SKM-1 treated with dmso at 0.1 percent for 144 hours (cell line): ENCODE measurements at regions not wholly inside any gene's neighbourhood (a gene's known extent, or its start where the extent isn't known, plus 50 kb on each side); places are given as distances from the start of the nearest gene placed in this dataset.
"Not testable (repeated sequence)": the region's sequence is repeated elsewhere in the genome, so short reads cannot be mapped to it uniquely, and the experiment has no call there.

Experiments used
- DNase-seq: peaks from one replicate; lab custom pipeline; 2025; ENCODE audit not compliant: unreplicated experiment; lab: John Stamatoyannopoulos, UW

DNA sequence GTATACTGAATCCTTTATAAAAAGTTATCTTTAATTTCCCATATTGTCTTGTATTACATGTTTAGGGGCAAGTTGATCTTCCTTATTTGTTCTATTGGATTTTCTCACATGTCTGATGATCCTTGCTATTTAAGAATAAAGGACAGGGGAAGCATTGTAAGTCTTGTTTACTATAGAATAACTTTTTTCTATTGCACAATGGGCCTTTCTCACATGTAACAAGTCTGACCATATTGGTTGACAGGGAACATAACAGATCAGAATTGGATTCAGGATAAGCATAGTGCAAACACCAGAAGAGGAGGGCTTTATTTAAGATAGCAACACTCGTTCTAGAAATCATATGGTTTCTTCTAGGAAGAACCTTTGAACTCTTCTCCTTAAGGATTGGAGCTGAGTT is 257.9 kb upstream of the RBMS3 start:
- no peak for DNase-seq

- DNase-seq: no peak
These were observed 254.6 kb upstream of the RBMS3 start for GRCh38 chr3:29026286-29026685.

- no peak for DNase-seq
These were observed 253.9 kb upstream of the RBMS3 start for GRCh38 chr3:29026959-29027358.

- not testable (repeated sequence) for DNase-seq
These were observed 249.7 kb upstream of the RBMS3 start for GRCh38 chr3:29031175-29031574.

DNA sequence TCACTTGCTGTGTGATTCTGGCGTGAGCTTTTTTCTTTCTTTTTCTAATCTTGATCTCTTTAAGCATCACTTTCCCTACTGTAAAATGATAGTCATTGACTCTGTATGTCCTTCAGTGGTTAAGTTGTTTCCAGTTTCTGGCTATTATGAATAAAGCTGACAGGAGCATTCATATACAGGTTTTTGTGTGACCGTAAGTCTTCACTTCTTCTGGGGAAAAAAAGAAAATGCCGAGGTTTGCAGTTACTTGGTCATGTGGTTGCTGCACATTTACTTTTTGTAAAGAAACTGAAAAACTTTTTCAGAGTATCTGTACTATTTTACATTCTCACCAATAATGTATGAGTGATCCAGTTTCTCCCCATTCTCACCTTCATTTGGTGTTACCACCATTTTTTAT is 247.4 kb upstream of the RBMS3 start:
- DNase-seq: no peak

GRCh38 chr3:29050155-29050554 is 230.7 kb upstream of the RBMS3 start:
- no peak for DNase-seq

DNA sequence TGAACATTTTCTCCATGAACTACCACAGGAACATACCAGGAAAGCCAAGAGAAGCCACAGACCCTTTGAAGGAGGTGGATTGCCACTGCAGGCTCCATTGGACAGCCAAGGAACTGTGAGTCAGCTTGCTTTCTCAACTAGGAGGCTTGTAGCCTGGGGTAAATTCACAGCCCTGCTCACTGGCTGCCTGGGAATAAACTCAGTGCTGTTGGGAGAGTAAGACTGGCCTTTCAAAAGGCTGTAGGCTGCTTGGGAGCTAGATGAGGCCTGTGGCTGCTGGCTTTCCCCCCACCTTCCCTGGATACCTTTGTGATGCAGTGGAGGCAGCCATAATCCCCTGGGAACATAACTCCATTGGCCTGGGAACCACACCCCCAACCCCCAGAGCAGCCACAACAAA is 223.5 kb upstream of the RBMS3 start:
- DNase-seq: no peak

DNA sequence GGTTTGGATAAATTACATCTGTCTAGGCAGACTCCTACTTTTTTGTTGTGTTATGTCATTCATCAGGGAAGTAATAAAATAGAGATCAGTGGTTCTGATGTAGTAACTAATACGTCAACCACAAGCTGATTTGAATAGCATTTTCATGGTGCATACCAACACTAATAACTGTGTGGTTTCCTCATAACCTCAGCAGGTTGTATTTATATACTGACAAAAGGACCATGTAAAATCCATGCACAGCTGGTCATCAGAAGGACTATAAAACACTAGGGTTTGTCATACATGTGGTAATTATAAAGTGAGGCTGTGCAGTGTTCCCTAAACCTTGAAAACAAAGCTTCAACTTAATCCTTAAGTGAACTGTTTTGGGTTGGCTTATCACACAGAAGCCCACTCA is 216.8 kb upstream of the RBMS3 start:
- DNase-seq: no peak

- no peak for DNase-seq
These were observed 215.6 kb upstream of the RBMS3 start for GRCh38 chr3:29065211-29065785.

DNA sequence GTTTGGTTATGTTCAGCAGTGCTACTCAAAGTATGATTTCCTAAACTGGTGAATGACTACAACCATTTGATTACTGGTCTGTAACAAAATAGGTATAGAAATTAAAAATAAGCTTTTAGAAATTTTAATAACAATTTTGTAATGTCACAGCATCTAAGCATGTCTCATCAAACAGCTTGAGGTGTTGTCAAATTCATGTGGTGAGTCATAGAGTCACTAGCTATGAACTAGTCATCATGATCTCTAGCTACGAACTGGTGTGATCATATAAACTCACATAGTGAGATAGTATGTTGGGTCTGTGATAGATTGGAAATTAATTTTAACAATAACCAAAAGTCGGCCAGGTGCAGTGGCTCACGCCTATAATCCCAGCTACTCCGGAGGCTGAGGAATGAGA is 213.9 kb upstream of the RBMS3 start:
- DNase-seq: no peak

DNA sequence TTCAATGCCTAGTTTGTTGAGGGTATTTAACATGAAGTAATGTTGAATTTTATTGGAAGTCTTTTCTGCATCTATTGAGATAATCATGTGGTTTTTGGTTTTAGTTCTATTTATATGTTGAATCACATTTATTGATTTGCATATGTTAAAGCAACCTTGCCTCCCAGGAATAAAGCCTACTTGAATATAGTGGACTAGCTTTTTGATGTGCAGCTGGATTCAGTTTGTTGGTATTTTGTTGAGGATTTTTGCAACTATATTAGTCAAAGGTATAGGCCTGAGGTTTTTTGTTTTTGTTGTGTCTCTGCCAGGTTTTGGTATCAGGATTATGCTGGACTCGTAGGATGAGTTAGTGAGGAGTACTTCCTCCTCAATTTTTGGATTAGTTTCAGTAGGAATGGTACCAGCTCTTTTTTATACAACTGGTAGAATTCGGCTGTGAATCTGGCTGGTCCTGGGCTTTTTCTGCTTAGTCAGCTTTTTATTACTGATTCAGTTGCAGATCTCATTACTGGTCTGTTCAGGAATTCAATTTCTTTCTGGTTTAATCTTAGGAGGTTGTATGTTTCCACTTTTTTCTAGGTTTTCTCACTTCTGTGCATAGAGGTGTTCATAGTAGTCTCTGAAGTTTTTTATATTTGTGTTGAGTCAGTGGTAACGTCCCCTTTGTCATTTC is 209.8 kb upstream of the RBMS3 start:
- DNase-seq: no peak

DNA sequence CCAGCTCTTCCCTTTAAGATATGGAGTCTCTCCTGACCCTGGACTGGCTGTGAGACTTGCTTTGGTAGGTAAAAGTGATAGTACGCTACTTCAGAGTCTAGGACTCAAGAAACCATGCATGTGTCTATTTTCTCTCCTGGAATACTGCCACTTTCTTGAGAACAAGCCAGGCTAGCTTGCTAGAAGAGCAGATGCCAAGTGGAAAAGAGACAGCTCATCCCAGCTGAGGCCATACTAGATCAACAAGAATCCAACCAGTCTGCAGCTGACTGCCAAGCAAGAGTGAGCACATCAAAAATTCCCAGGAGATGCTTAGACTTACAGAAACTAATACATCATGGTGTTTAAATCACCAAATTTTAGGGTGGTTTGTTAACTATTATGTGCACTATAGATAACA is 208.3 kb upstream of the RBMS3 start:
- no peak for DNase-seq

- DNase-seq: no peak
These were observed 203.5 kb upstream of the RBMS3 start for GRCh38 chr3:29077356-29077755.

DNA sequence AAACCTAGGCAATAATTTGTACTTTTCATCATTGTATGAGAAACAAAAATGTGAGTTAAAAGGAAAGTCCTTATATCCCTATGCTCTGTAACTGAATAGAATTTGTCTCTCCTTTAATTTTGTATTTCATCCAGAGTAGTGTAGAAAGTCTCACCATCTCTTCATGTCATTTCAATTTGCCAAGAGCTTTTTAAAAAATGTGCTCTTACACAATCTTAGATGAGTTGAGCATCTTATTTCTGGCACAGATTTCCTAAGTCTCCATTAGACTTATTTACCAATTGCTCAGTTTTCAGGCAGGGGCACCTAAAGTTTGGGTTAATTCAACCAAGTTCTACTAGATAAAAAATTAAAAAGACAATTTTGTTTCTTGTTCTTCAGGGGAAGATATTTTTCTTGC is 201.5 kb upstream of the RBMS3 start:
- DNase-seq: no peak

DNA sequence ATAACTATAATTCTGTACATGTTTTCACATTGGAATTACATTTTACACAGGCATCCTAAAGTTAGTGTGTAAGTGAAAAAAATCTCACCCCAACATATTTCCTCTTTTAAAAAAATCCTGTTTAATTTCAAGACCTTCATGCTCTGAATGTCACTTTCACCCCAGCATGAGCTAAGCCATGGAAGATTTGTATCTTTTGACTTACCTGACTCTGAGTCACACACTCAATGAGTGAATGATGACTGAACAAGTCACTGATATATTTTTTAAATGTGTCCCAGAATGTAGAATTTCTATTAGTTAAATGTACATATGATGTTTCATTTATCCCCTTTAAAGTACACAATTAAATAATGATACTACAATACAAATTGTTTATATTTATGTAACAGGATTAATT is 199.9 kb upstream of the RBMS3 start:
- no peak for DNase-seq

DNA sequence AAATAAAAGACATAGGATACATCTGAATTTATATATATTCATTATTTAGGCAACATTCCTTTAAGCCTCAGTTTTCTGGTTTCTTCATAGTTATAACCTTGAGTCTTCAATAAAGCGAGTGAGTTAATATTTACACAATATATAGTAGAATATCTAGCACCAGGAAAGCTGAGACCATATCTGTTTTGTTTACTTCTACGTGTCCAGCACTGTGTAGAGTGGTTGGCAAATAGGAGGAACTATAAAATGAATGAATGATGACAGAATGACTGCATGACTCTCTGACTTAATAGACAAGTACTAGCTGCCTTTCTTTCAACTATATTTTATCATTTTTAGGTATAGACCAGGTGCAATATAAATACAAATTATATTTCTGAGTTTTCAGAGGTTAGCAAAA is 197.8 kb upstream of the RBMS3 start:
- no peak for DNase-seq

GRCh38 chr3:29083676-29084075 is 197.2 kb upstream of the RBMS3 start:
- DNase-seq: no peak

- DNase-seq: no peak
These were observed 192.3 kb upstream of the RBMS3 start for GRCh38 chr3:29088579-29088978.

- DNase-seq: no peak
These were observed 189.8 kb upstream of the RBMS3 start for GRCh38 chr3:29090912-29091597.

- no peak for DNase-seq
These were observed 189.2 kb upstream of the RBMS3 start for GRCh38 chr3:29091599-29092189.

DNA sequence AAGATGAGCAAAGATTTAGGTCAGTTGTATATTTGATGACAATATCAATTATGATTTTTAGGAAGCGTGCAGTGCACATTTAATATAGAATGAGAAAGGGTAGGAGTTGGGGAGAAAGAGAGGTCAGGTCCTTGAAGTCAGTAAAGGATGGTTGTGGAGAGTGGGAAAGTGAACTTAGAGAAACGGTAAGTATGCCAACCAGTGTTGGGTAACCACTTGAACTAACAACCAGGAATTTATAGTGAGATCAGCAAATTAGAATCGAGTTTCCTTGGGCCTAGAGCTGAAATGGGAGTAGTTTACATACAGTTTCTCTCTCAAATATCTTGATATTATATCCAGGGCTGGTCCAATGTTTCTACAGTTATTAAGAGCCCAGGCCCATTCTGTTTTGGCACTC is 188.5 kb upstream of the RBMS3 start:
- DNase-seq: no peak

DNA sequence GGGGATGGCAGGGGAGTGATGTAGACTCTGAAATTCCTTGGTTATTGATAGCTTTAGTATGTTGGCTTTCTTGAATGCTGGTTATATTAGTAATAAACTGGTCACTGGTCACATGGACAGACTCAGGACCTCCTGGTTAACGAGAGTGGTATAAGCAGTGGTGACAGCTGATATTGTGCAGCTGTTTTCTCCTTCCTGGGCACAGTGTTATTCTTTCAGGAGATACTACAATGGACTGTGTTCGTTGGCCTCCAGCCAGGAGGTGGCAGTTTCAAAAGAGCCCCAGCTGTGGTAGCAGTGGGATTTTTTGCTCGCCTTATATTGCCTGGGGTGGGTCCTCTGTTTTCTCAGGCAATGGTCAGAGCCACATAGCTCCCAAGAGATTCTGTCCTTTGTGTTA is 181.6 kb upstream of the RBMS3 start:
- DNase-seq: no peak
